ENCODE measurements at regions not wholly inside any gene's neighbourhood (a gene's known extent, or its start where the extent isn't known, plus 50 kb on each side); places are given as distances from the start of the nearest gene placed in this dataset.

- TF ChIP-seq CTCF (IDR thresholded peaks at IDR 0.05) (no peak), POLR2A (IDR thresholded peaks at IDR 0.05) (no peak)
Observed at GRCh38 chr12:114747012-114747858, 63.3 kb upstream of the TBX3 start.
